Amniotic epithelial cell (primary cell): ENCODE measurements at regions not wholly inside any gene's neighbourhood (a gene's known extent, or its start where the extent isn't known, plus 50 kb on each side); places are given as distances from the start of the nearest gene placed in this dataset.
A peak's percentile ranks its signal among the peaks of the same experiment; 100 is the strongest.

Experiments
- DNase-seq: peaks from one replicate; pipeline ENCODE4 v3.0.0-alpha.2; 2010; ENCODE audit warnings: low read depth

- no peak for DNase-seq
These were observed 209.9 kb downstream of the ALDH8A1 start for GRCh38 chr6:134740027-134740373.

- peak; percentile 84 for DNase-seq
These were observed 210.4 kb downstream of the ALDH8A1 start for GRCh38 chr6:134739299-134740026.

- DNase-seq, result no peak
These were observed 211.6 kb downstream of the ALDH8A1 start for GRCh38 chr6:134738211-134738885.

- DNase-seq, result no peak
These were observed 214.4 kb downstream of the ALDH8A1 start for GRCh38 chr6:134735461-134735860.

GRCh38 chr6:134734312-134734869 lies 215.5 kb downstream of the ALDH8A1 start:
- DNase-seq, result no peak

- DNase-seq, result peak; percentile 43
These were observed 216.1 kb downstream of the ALDH8A1 start for GRCh38 chr6:134733801-134734200.

GRCh38 chr6:134732763-134733162 lies 217.1 kb downstream of the ALDH8A1 start:
- no peak for DNase-seq

- no peak for DNase-seq
These were observed 218.3 kb downstream of the ALDH8A1 start for GRCh38 chr6:134731615-134732014.

GRCh38 chr6:134730013-134730412 lies 219.9 kb downstream of the ALDH8A1 start:
- no peak for DNase-seq

- no peak for DNase-seq
These were observed 220.3 kb downstream of the ALDH8A1 start for GRCh38 chr6:134729561-134729960.

- DNase-seq, result no peak
These were observed 222.8 kb downstream of the ALDH8A1 start for GRCh38 chr6:134727081-134727480.

GRCh38 chr6:134725590-134725989 lies 224.3 kb downstream of the ALDH8A1 start:
- DNase-seq, result no peak

- peak; percentile 29 for DNase-seq
These were observed 225.0 kb downstream of the ALDH8A1 start for GRCh38 chr6:134724771-134725340.

GRCh38 chr6:134723081-134723871 lies 226.6 kb downstream of the ALDH8A1 start:
- DNase-seq, result peak; percentile 56

- no peak for DNase-seq
These were observed 227.6 kb downstream of the ALDH8A1 start for GRCh38 chr6:134722200-134722870.

GRCh38 chr6:134721060-134721405 lies 228.9 kb downstream of the ALDH8A1 start:
- no peak for DNase-seq

GRCh38 chr6:134720353-134721059 lies 229.4 kb downstream of the ALDH8A1 start:
- DNase-seq, result peak; percentile 27

GRCh38 chr6:134719911-134720310 lies 230.0 kb downstream of the ALDH8A1 start:
- DNase-seq, result no peak

GRCh38 chr6:134719286-134719685 lies 230.6 kb downstream of the ALDH8A1 start:
- DNase-seq, result no peak

GRCh38 chr6:134714679-134715078 lies 235.2 kb downstream of the ALDH8A1 start:
- peak; percentile 87 for DNase-seq

GRCh38 chr6:134714113-134714512 lies 235.8 kb downstream of the ALDH8A1 start:
- DNase-seq, result no peak
